GM12875 (cell line): ENCODE measurements at regions not wholly inside any gene's neighbourhood (a gene's known extent, or its start where the extent isn't known, plus 50 kb on each side); places are given as distances from the start of the nearest gene placed in this dataset.

Experiments used
- H3K4me3 ChIP-seq: one replicate; pipeline ENCODE4 v1.5.1; 2011; ENCODE audit warnings: low read depth, low read length, control low read depth
- CTCF ChIP-seq: IDR thresholded peaks from 2 replicates; pipeline ENCODE4 v1.5.1; 2011; ENCODE audit warnings: low read depth, mild to moderate bottlenecking, control low read depth, inconsistent platforms, low read length, moderate library complexity, borderline replicate concordance; ENCODE audit not compliant: insufficient read depth

GRCh38 chr6:100965067-100965466 is 83.9 kb upstream of the ASCC3 start:
- no peak for TF ChIP-seq CTCF

GRCh38 chr6:100968949-100969348 is 87.8 kb upstream of the ASCC3 start:
- no peak for TF ChIP-seq CTCF
- no peak overlapping the region for H3K4me3 ChIP-seq

More at GRCh38 chr6:100965067-100965466, 83.9 kb upstream of the ASCC3 start:
- no peak overlapping the region for H3K4me3 ChIP-seq

GRCh38 chr6:100979267-100979666 is 98.1 kb upstream of the ASCC3 start:
- no peak overlapping the region for H3K4me3 ChIP-seq
- no peak for TF ChIP-seq CTCF

- no peak for TF ChIP-seq CTCF
- H3K4me3 ChIP-seq, result no peak overlapping the region
These were observed 99.8 kb upstream of the ASCC3 start for GRCh38 chr6:100980949-100981348.

GRCh38 chr6:100986921-100987320 is 105.8 kb upstream of the ASCC3 start:
- H3K4me3 ChIP-seq, result no peak overlapping the region
- no peak for TF ChIP-seq CTCF

GRCh38 chr6:100987556-100987955 is 106.4 kb upstream of the ASCC3 start:
- TF ChIP-seq CTCF, result no peak
- no peak overlapping the region for H3K4me3 ChIP-seq

GRCh38 chr6:100988391-100988984 is 107.4 kb upstream of the ASCC3 start:
- TF ChIP-seq CTCF, result no peak
- H3K4me3 ChIP-seq, result no peak overlapping the region
